HCT116 (cell line): ENCODE measurements at regions not wholly inside any gene's neighbourhood (a gene's known extent, or its start where the extent isn't known, plus 50 kb on each side); places are given as distances from the start of the nearest gene placed in this dataset.

Experiments used
- ATAC-seq: fragments of 200-7000 bp; cut with Tn5 transposase; 2 replicates; pipeline ENCODE4 v1.9.1; 2020; ENCODE audit warnings: mild to moderate bottlenecking, moderate library complexity
- BruUV-seq: library from RNA; stranded (reverse); fragments of 400-500 nt; replicated peaks from 2 replicates; lab custom pipeline; 2021; lab: Mats Ljungman, UMichigan
- CTCF ChIA-PET: fragments of 300-600 bp; sonication (Branson Sonifier 250); formaldehyde crosslinking; loops from one replicate; lab custom pipeline; 2021; ENCODE audit warnings: antibody characterized with exemption; lab: Charles Lee
- POLR2A ChIA-PET: fragments of 300-600, 350-600 bp; sonication (Branson Sonifier 250); formaldehyde crosslinking; loops from one replicate; lab custom pipeline; 2021; ENCODE audit warnings: antibody characterized with exemption; lab: Charles Lee
- RAD21 ChIA-PET, 2 experiments: fragments of 300-600 bp; sonication (Branson Sonifier 250); formaldehyde crosslinking; loops; one replicate each; lab custom pipeline; 2023; ENCODE audit warnings: low total read pairs in 2 of 2; ENCODE audit not compliant: uncharacterized antibody in 2 of 2, unreplicated experiment in 2 of 2, low non-redundant PET in 1 of 2; lab: Charles Lee
- DNase-seq: peaks from one replicate; pipeline ENCODE4 v3.0.0-alpha.2; 2010; ENCODE audit warnings: low read depth, low spot score
- H2AFZ ChIP-seq: fragments of 200-600 bp; shearing (Covaris generic), sonication (generic); 2 replicates; pipeline ENCODE4 v1.6.1; 2017; ENCODE audit warnings: low read depth, mixed run types, mixed read lengths, antibody characterized with exemption, low read length; ENCODE audit not compliant: poor library complexity, severe bottlenecking
- H3K27ac ChIP-seq: 2 replicates; pipeline ENCODE4 v1.5.1; 2012; ENCODE audit warnings: low read depth, low read length
- H3K27me3 ChIP-seq: fragments of 200-600 bp; sonication (generic); 2 replicates; pipeline ENCODE4 v1.6.1; 2016; ENCODE audit warnings: mixed run types, low read length, mixed read lengths; ENCODE audit not compliant: insufficient read depth
- H3K36me3 ChIP-seq, 2 experiments: fragments of 200-500 bp in 1 of 2; fragments of 200-600 bp in 1 of 2; sonication (Bioruptor generic) in 1 of 2; sonication (generic) in 1 of 2; 2 replicates each; pipeline versions ENCODE4 v1.5.1 to v1.6.1; 2014 to 2016; ENCODE audit warnings: low read length in 2 of 2, inconsistent platforms in 1 of 2, mixed read lengths in 1 of 2, mixed run types in 1 of 2; ENCODE audit not compliant: insufficient read depth in 2 of 2, control insufficient read depth in 1 of 2
- H3K4me1 ChIP-seq, 2 experiments: fragments of 200-600 bp in 1 of 2; sonication (generic) in 1 of 2; 2 replicates each; pipeline versions ENCODE4 v1.5.1 to v1.6.1; 2012 to 2017; ENCODE audit warnings: low read length in 2 of 2, inconsistent platforms in 1 of 2, mild to moderate bottlenecking in 1 of 2, mixed read lengths in 1 of 2, mixed run types in 1 of 2, moderate library complexity in 1 of 2; ENCODE audit not compliant: insufficient read depth in 2 of 2, control insufficient read depth in 1 of 2
- H3K4me2 ChIP-seq: fragments of 200-600 bp; sonication (generic); 2 replicates; pipeline ENCODE4 v1.6.1; 2017; ENCODE audit warnings: mixed run types, low read length, mixed read lengths
- H3K4me3 ChIP-seq, 2 experiments: fragments of 200-600 bp in 1 of 2; sonication (generic) in 1 of 2; replicated peaks in 1 of 2; 2 replicates each; pipeline ENCODE4 v1.5.1; 2011 to 2016; ENCODE audit warnings: low read length in 2 of 2, control low read depth in 1 of 2, low read depth in 1 of 2, mild to moderate bottlenecking in 1 of 2, mixed read lengths in 1 of 2, mixed run types in 1 of 2
- H3K79me2 ChIP-seq: fragments of 200-600 bp; sonication (generic); 2 replicates; pipeline ENCODE4 v1.6.1; 2017; ENCODE audit warnings: mild to moderate bottlenecking, mixed run types, low read length, moderate library complexity, mixed read lengths; ENCODE audit not compliant: insufficient read depth
- H3K9ac ChIP-seq: fragments of 200-600 bp; sonication (generic); 2 replicates; pipeline ENCODE4 v1.6.1; 2016; ENCODE audit warnings: low read length, mixed read lengths
- H3K9me2 ChIP-seq: fragments of 200-600 bp; sonication (generic), shearing (Covaris generic); 2 replicates; pipeline ENCODE4 v1.6.1; 2017; ENCODE audit warnings: mixed run types, mild to moderate bottlenecking, moderate library complexity; ENCODE audit not compliant: insufficient read depth
- H3K9me3 ChIP-seq, 2 experiments: fragments of 200-500 bp in 1 of 2; fragments of 200-600 bp in 1 of 2; sonication (Bioruptor generic) in 1 of 2; sonication (generic) in 1 of 2; 2 replicates each; pipeline ENCODE4 v1.6.1; 2014 to 2017; ENCODE audit warnings: low read length in 2 of 2, mixed read lengths in 2 of 2, inconsistent platforms in 1 of 2, low read depth in 1 of 2, mild to moderate bottlenecking in 1 of 2, mixed run types in 1 of 2, moderate library complexity in 1 of 2; ENCODE audit not compliant: control insufficient read depth in 1 of 2, insufficient read depth in 1 of 2
- H4K20me1 ChIP-seq: fragments of 200-600 bp; sonication (generic), shearing (Covaris generic); 2 replicates; pipeline ENCODE4 v1.6.1; 2017; ENCODE audit warnings: mixed run types, mild to moderate bottlenecking, moderate library complexity; ENCODE audit not compliant: insufficient read depth
- CBX3 ChIP-seq: IDR thresholded peaks from 2 replicates; pipeline ENCODE4 v1.6.1; 2012; ENCODE audit warnings: low read depth
- CEBPB ChIP-seq: IDR thresholded peaks from 2 replicates; pipeline ENCODE4 v1.6.1; 2012; ENCODE audit warnings: low read depth
- EGR1 ChIP-seq: IDR thresholded peaks from 2 replicates; pipeline ENCODE4 v1.6.1; 2012; ENCODE audit warnings: low read depth
- EZH2 ChIP-seq: fragments of 200-600 bp; sonication (generic); IDR thresholded peaks from 2 replicates; pipeline ENCODE4 v1.6.1; 2017; ENCODE audit warnings: antibody characterized with exemption, mixed run types
- EZH2phosphoT487 ChIP-seq: fragments of 200-600 bp; IDR thresholded peaks from 2 replicates; pipeline ENCODE4 v1.6.1; 2018; ENCODE audit warnings: antibody characterized with exemption, borderline replicate concordance
- JUND ChIP-seq: IDR thresholded peaks from 2 replicates; pipeline ENCODE4 v1.6.1; 2012
- MAX ChIP-seq: IDR thresholded peaks from 2 replicates; pipeline ENCODE4 v1.6.1; 2012
- POLR2A ChIP-seq: IDR thresholded peaks from 2 replicates; pipeline ENCODE4 v1.7.0; 2011; ENCODE audit warnings: borderline replicate concordance; ENCODE audit not compliant: insufficient read depth, insufficient read length; ENCODE audit errors: extremely low read depth
- REST ChIP-seq: IDR thresholded peaks from 2 replicates; pipeline ENCODE4 v1.6.1; 2012; ENCODE audit warnings: low read depth
- SIN3A ChIP-seq: IDR thresholded peaks from 2 replicates; pipeline ENCODE4 v1.6.1; 2012; ENCODE audit warnings: low read depth
- SP1 ChIP-seq: IDR thresholded peaks from 2 replicates; pipeline ENCODE4 v1.6.1; 2012; ENCODE audit warnings: low read depth
- SRF ChIP-seq: IDR thresholded peaks from 2 replicates; pipeline ENCODE4 v1.6.1; 2012; ENCODE audit warnings: low read depth
- ZNF274 ChIP-seq: fragments of 200-500 bp; sonication (Bioruptor generic); IDR thresholded peaks from 2 replicates; pipeline ENCODE4 v1.6.1; 2014; ENCODE audit warnings: mild to moderate bottlenecking, low read depth, low read length, inconsistent platforms
- intact Hi-C: fragments of 100-400 bp; cut with micrococcal nuclease; formaldehyde crosslinking; loops from 2 replicates; pipeline ENCODE4 v1.10.0; 2022

- Histone ChIP-seq H3K9me3 (no peaks in the 10 kb centered on the region), H3K9ac (no peak overlapping the region), H2AFZ (no peak overlapping the region), H3K79me2 (no peaks in the 10 kb centered on the region), H3K4me2 (no peak overlapping the region), H3K27me3 (peaks cover 82% of the 10 kb centered on the region), H3K4me3 (no peak overlapping the region), H3K27ac (no peak overlapping the region), H3K9me2 (no peaks in the 10 kb centered on the region), H3K36me3 (no peaks in the 10 kb centered on the region), H3K4me1 (no peaks in the 10 kb centered on the region), H4K20me1 (no peaks in the 10 kb centered on the region)
- RAD21 ChIA-PET, result no interaction called here
- DNase-seq (no peak), ATAC-seq (no peak)
- intact Hi-C loops, result no loop called here
- CTCF ChIA-PET, result no interaction called here
- POLR2A ChIA-PET, result no interaction called here
- no TSS peak for BruUV-seq
- TF ChIP-seq EZH2 (peak; percentile 64; the same call in 1 of the 2 replicates), EGR1 (no peak), EZH2phosphoT487 (peak; percentile 67; the same call in 1 of the 2 replicates)
These were observed 82.7 kb upstream of the OTX2 start for GRCh38 chr14:56892959-56893358.

GRCh38 chr14:56891226-56891625, 80.9 kb upstream of the OTX2 start:
- Histone ChIP-seq H3K9me2 (no peaks in the 10 kb centered on the region), H3K9me3 (no peaks in the 10 kb centered on the region), H2AFZ (no peak overlapping the region), H4K20me1 (no peaks in the 10 kb centered on the region), H3K9ac (no peak overlapping the region), H3K4me3 (no peak overlapping the region), H3K79me2 (no peaks in the 10 kb centered on the region), H3K27me3 (peaks cover 93% of the 10 kb centered on the region), H3K27ac (no peak overlapping the region), H3K4me1 (no peaks in the 10 kb centered on the region), H3K4me2 (no peak overlapping the region), H3K36me3 (no peaks in the 10 kb centered on the region)
- ATAC-seq, result no peak
- no TSS peak for BruUV-seq
- ChIA-PET RAD21 (no interaction called here), POLR2A (no interaction called here), CTCF (interaction anchor here (1.5 kb wide), 1 partner anchor 17 kb away, joined by 4 read pairs; no protein-coding TSS in a partner anchor)
- TF ChIP-seq EGR1 (no peak), EZH2 (no peak), EZH2phosphoT487 (no peak), CBX3 (no peak), JUND (no peak), SP1 (no peak), POLR2A (no peak), REST (no peak), ZNF274 (no peak), SRF (no peak), SIN3A (no peak), MAX (no peak), CEBPB (no peak)
- DNase-seq, result no peak
- intact Hi-C loops, result no loop called here
